ENCODE measurements at regions not wholly inside any gene's neighbourhood (a gene's known extent, or its start where the extent isn't known, plus 50 kb on each side); places are given as distances from the start of the nearest gene placed in this dataset.
"Not testable (repeated sequence)": the region's sequence is repeated elsewhere in the genome, so short reads cannot be mapped to it uniquely, and the experiment has no call there.

DNA sequence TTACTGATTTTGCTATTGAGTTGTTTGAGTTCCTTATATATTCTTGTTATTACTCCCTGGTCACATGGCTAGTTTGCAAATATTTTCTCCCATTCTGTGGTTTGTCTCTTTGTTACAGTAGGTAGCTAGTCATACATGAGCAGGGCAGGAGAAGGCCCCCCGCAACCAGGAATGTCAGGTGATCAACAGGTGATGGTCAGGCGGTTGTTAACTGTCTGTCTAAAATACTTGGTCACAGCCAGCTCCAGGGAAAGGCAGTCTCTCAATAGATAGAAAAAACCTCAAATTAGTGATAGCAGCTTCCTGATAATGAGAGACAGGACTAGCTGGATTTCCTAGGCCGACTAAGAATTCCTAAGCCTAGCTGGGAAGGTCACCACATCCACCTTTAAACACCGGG is 217.9 kb downstream of the RHOU start:
- TF ChIP-seq, protein P1, sequence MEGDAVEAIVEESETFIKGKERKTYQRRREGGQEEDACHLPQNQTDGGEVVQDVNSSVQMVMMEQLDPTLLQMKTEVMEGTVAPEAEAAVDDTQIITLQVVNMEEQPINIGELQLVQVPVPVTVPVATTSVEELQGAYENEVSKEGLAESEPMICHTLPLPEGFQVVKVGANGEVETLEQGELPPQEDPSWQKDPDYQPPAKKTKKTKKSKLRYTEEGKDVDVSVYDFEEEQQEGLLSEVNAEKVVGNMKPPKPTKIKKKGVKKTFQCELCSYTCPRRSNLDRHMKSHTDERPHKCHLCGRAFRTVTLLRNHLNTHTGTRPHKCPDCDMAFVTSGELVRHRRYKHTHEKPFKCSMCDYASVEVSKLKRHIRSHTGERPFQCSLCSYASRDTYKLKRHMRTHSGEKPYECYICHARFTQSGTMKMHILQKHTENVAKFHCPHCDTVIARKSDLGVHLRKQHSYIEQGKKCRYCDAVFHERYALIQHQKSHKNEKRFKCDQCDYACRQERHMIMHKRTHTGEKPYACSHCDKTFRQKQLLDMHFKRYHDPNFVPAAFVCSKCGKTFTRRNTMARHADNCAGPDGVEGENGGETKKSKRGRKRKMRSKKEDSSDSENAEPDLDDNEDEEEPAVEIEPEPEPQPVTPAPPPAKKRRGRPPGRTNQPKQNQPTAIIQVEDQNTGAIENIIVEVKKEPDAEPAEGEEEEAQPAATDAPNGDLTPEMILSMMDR (IDR thresholded peaks at IDR 0.05) = no peak
- TF ChIP-seq POLR2A (IDR thresholded peaks at IDR 0.05) = no peak
- 90% methylated on average over 4 of the region's 4 CpGs for WGBS, 2 donors
- intact Hi-C loops (cut with DNase I; ENCODE audit: low total_unique reads) = no loop called here
- peak in 1 of 2 donors; percentile 10 for DNase-seq (ENCODE audit: low spot score in 2 of 2)
- no peak overlapping the region for H3K4me3 ChIP-seq (ENCODE audit: low read depth, poor library complexity, severe bottlenecking)

DNA sequence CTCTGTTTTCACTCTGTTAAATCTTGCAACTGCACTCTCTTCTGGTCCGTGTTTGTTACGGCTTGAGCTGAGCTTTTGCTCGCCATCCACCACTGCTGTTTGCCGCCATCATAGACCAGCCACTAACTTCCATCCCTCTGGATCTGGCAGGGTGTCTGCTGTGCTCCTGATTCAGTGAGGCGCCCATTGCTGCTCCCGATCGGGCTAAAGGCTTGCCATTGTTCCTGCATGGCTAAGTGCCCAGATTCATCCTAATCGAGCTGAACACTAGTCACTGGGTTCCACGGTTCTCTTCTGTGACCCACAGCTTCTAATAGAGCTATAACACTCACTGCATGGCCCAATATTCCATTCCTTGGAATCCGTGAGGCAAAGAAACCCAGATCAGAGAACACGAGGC is 218.5 kb downstream of the RHOU start:
- peak in 1 of 2 donors; percentile 53 for DNase-seq (ENCODE audit: low spot score in 2 of 2)
- WGBS, 2 donors = 87 to 89% methylated on average over 11 of the region's 11 CpGs

DNA sequence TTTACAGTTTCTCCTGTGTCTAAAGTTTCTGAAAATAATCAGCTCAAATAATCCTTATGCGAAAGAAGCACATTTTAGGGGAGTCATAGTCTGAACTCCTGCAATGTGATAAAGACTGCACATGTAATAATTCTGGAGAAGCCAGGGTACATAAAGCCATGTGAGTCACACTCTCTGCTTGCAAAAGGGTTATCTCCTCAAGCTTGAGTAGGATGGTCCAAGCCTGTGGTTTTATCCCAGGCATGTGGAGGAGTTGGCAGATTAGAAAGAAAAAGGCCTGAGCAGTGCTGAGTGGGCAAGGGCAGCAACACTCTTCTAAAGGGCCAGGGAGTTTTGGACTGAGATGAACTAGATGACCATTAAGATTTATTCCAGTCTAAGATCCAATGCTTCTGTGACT is 220.4 kb downstream of the RHOU start:
- intact Hi-C loops (cut with DNase I; ENCODE audit: low total_unique reads) = no loop called here
- DNase-seq (ENCODE audit: low spot score in 2 of 2) = peak in 1 of 2 donors; percentile 1
- 94 to 96% methylated on average over 1 of the region's 1 CpG for WGBS, 2 donors
- TF ChIP-seq, protein P1 (IDR thresholded peaks at IDR 0.05) = no peak
- no peak for TF ChIP-seq POLR2A (IDR thresholded peaks at IDR 0.05)
- no peak overlapping the region for H3K4me3 ChIP-seq (ENCODE audit: low read depth, poor library complexity, severe bottlenecking)

More for the DNA sequence above, 218.5 kb downstream of the RHOU start:
- H3K4me3 ChIP-seq (ENCODE audit: low read depth, poor library complexity, severe bottlenecking); intact Hi-C loops (cut with DNase I; ENCODE audit: low total_unique reads): not testable (repeated sequence)

DNA sequence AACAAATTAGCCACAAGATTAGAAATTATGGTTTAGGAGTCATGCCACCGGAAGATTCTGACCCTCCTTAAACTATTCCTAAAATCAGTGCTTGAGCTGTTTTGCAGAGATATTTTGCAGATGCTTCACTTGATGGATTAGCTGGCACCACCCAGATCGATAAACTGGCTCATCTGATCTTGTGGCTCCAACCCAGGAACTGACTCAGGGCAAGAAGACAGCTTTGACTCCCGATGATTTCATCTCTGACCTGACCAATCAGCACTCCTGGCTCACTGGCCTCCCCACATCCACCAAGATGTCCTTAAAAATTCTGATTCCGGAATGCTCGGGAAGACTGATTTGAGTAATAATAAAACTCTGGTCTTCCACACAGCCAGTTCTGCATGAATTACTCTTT is 221.6 kb downstream of the RHOU start:
- DNase-seq (ENCODE audit: low spot score in 2 of 2) = peak in 1 of 2 donors; percentile 48
- H3K4me3 ChIP-seq (ENCODE audit: low read depth, poor library complexity, severe bottlenecking) = no peak overlapping the region
- WGBS, 2 donors = 67 to 79% methylated on average over 5 of the region's 5 CpGs
- TF ChIP-seq POLR2A (IDR thresholded peaks at IDR 0.05) = no peak
- TF ChIP-seq, protein P1 (IDR thresholded peaks at IDR 0.05) = no peak
- intact Hi-C loops (cut with DNase I; ENCODE audit: low total_unique reads) = no loop called here

DNA sequence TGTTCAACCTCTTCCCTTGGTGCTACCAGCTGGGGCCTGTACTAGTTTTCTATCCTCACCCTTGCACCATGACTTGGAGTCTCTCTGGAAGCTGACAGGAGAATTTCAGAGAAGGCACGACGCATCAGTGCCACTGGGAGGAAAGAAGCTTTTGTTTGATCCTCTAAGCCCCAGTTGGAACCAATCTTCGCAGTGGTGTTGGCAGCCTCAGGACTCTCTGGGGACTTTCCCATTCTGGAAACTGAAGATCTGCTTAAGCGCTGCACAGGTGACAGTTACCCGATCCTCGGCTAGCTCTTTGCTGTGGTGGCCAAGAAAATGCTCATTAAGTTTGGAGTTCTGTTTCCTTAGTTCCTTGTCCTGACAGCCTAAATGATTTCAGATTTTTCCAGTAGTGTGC is 222.3 kb downstream of the RHOU start:
- DNase-seq (ENCODE audit: low spot score in 2 of 2) = peak in 1 of 2 donors; percentile 56
- H3K4me3 ChIP-seq (ENCODE audit: low read depth, poor library complexity, severe bottlenecking) = no peak overlapping the region
- intact Hi-C loops (cut with DNase I; ENCODE audit: low total_unique reads) = no loop called here
- TF ChIP-seq, protein P1 (IDR thresholded peaks at IDR 0.05) = no peak
- TF ChIP-seq POLR2A (IDR thresholded peaks at IDR 0.05) = no peak
- 67 to 81% methylated on average over 6 of the region's 6 CpGs for WGBS, 2 donors

DNA sequence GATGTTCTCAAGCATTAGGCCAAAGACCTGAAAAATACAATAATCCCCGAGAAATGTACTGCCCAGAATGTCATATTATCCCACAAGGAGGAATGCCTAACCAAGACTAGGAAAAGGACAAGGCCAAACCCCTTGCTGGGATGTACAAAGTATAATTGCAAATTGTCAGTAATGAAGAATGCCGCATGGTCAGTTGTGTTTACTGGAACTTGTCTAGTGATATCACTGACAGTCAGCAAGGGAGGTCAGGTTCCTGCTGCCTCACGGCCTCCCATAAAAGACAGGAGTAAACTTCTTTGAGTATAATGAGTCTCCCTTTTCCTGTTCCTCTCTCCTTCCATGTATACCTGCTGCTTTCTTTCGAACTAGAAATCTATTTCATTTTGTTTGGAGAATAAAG is 222.8 kb downstream of the RHOU start:
- intact Hi-C loops (cut with DNase I; ENCODE audit: low total_unique reads) = loop anchor here (2.0 kb wide), 1 partner anchor 15 kb away; no protein-coding TSS in a partner anchor
- peak in 1 of 2 donors; percentile 1 for DNase-seq (ENCODE audit: low spot score in 2 of 2)
- TF ChIP-seq, protein P1 (IDR thresholded peaks at IDR 0.05) = no peak
- no peak for TF ChIP-seq POLR2A (IDR thresholded peaks at IDR 0.05)
- WGBS, 2 donors = 95 to 96% methylated on average over 4 of the region's 4 CpGs
- H3K4me3 ChIP-seq (ENCODE audit: low read depth, poor library complexity, severe bottlenecking) = no peak overlapping the region
